CD8-positive, alpha-beta memory T cell (primary cell): ENCODE measurements at regions not wholly inside any gene's neighbourhood (a gene's known extent, or its start where the extent isn't known, plus 50 kb on each side); places are given as distances from the start of the nearest gene placed in this dataset.

Experiments
- CTCF ChIA-PET: fragments of 350-600 bp; sonication (Branson Sonifier 250); formaldehyde crosslinking; loops from one replicate; lab custom pipeline; 2021; ENCODE audit warnings: antibody characterized with exemption; lab: Charles Lee
- POLR2A ChIA-PET: fragments of 350-600 bp; sonication (Branson Sonifier 250); formaldehyde crosslinking; loops from one replicate; lab custom pipeline; 2021; ENCODE audit warnings: antibody characterized with exemption; lab: Charles Lee
- DNase-seq, 5 donors: peaks; one replicate each; pipeline versions ENCODE4 v3.0.0 to v3.0.0-alpha.2; 2020 to 2022; ENCODE audit warnings: mixed read lengths in 1 of 5
- H3K27ac ChIP-seq: one replicate; pipeline ENCODE4 v1.7.0; 2013; ENCODE audit warnings: low read depth, mild to moderate bottlenecking, low read length, moderate library complexity
- H3K27me3 ChIP-seq: 2 replicates; pipeline ENCODE4 v1.7.0; 2013; ENCODE audit warnings: low read length, mild to moderate bottlenecking; ENCODE audit not compliant: insufficient read depth, poor library complexity, severe bottlenecking
- H3K36me3 ChIP-seq: 2 replicates; pipeline ENCODE4 v1.7.0; 2013; ENCODE audit warnings: mild to moderate bottlenecking, low read length, moderate library complexity; ENCODE audit not compliant: insufficient read depth
- H3K4me1 ChIP-seq: 2 replicates; pipeline ENCODE4 v1.7.0; 2013; ENCODE audit warnings: mild to moderate bottlenecking, low read length, moderate library complexity; ENCODE audit not compliant: insufficient read depth
- H3K4me3 ChIP-seq: 2 replicates; pipeline ENCODE4 v1.7.0; 2013; ENCODE audit warnings: mild to moderate bottlenecking, low read length
- H3K9me3 ChIP-seq: 2 replicates; pipeline ENCODE4 v1.7.0; 2013; ENCODE audit warnings: mild to moderate bottlenecking, low read length
- H3K27ac Mint-ChIP-seq, 8 donors: one replicate each; pipeline ENCODE4 v1.8.0; 2020 to 2021; ENCODE audit warnings: mixed read lengths in 8 of 8, mild to moderate bottlenecking in 6 of 8, inconsistent platforms in 3 of 8, moderate library complexity in 3 of 8
- H3K27me3 Mint-ChIP-seq, 2 donors: one replicate each; pipeline ENCODE4 v1.8.0; 2020 to 2021; ENCODE audit warnings: mixed read lengths in 2 of 2, mild to moderate bottlenecking in 1 of 2, moderate library complexity in 1 of 2
- H3K36me3 Mint-ChIP-seq, 3 donors: one replicate each; pipeline ENCODE4 v1.8.0; 2020 to 2021; ENCODE audit warnings: mixed read lengths in 3 of 3, inconsistent platforms in 1 of 3, mild to moderate bottlenecking in 1 of 3
- H3K4me1 Mint-ChIP-seq, 3 donors: one replicate each; pipeline ENCODE4 v1.8.0; 2020 to 2021; ENCODE audit warnings: mixed read lengths in 3 of 3, inconsistent platforms in 1 of 3, mild to moderate bottlenecking in 1 of 3
- H3K4me3 Mint-ChIP-seq, 7 donors: one replicate each; pipeline ENCODE4 v1.8.0; 2020 to 2021; ENCODE audit warnings: mixed read lengths in 7 of 7, mild to moderate bottlenecking in 6 of 7, moderate library complexity in 4 of 7, inconsistent platforms in 2 of 7
- H3K9me3 Mint-ChIP-seq, 5 donors: one replicate each; pipeline ENCODE4 v1.8.0; 2020 to 2022; ENCODE audit warnings: mixed read lengths in 5 of 5, mild to moderate bottlenecking in 3 of 5, moderate library complexity in 2 of 5, inconsistent platforms in 1 of 5

DNA sequence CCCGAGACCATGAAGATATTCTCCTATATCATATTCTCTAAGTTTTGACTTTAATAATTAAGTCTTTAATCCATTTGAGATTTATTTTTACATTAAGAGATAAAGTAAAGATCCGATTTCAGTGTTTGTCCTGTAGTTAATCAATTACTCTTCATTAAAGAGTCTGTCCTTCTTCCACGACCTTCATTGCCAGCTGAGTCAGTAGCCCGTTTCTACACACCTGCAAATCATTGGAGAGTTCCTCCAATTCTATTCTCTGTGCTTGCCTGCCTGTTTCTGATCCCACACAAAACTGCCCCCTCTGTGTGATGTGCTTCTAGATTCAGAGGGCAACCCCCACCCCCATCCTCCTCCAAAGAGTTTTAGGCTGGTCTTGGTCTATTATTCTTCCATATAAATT lies 119.2 kb downstream of the KCNF1 start:
- Histone ChIP-seq H3K27me3 (no peaks in the 10 kb centered on the region), H3K36me3 (no peaks in the 10 kb centered on the region), H3K4me1 (no peaks in the 10 kb centered on the region), H3K27ac (no peak overlapping the region), H3K9me3 (no peaks in the 10 kb centered on the region), H3K4me3 (no peak overlapping the region)
- Mint-ChIP-seq H3K9me3 (peaks cover 8 to 20% (median 12%) of the 10 kb centered on the region in 5 donors), H3K27ac (no peak overlapping the region), H3K4me1 (no peaks in the 10 kb centered on the region), H3K36me3 (peaks cover 0 to 3% (median 0%) of the 10 kb centered on the region in 3 donors), H3K27me3 (peaks cover 4 to 30% of the 10 kb centered on the region in 2 donors), H3K4me3 (no peak overlapping the region)
- CTCF ChIA-PET: interaction anchor here (1.0 kb wide), 1 partner anchor 10 kb away, joined by 4 read pairs; no protein-coding TSS in a partner anchor
- no peak for DNase-seq
- POLR2A ChIA-PET: no interaction called here

DNA sequence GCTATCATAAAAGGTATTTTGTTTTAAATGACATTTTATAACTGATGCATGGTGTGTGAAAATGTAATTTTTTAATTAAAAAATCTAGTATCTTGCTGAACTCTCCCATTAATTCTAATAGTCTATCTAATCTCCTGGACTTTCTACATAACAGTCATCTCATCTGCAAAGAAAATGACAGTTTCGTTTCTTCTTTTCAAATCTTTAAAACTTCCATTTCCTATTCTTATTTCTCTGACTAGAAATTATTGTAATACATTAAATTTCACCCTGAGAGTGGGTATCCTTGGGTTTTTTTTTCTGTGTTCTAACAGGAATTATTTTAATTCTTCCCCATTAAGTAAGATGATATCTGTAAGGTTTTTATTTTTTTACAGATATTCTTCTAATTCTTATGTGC lies 120.1 kb downstream of the KCNF1 start:
- ChIA-PET POLR2A (no interaction called here), CTCF (interaction anchor here (1.0 kb wide), 1 partner anchor 9 kb away, joined by 4 read pairs; no protein-coding TSS in a partner anchor)
- peaks cover 12 to 28% (median 20%) of the 10 kb centered on the region in 5 donors for H3K9me3 Mint-ChIP-seq
- no peaks in the 10 kb centered on the region for H3K4me1 Mint-ChIP-seq
- no peaks in the 10 kb centered on the region for H3K27me3 ChIP-seq
- peaks cover 9 to 40% of the 10 kb centered on the region in 2 donors for H3K27me3 Mint-ChIP-seq
- DNase-seq: no peak
- H3K27ac ChIP-seq: no peak overlapping the region
- no peak overlapping the region for H3K27ac Mint-ChIP-seq
- H3K4me1 ChIP-seq: no peaks in the 10 kb centered on the region
- no peak overlapping the region for H3K4me3 ChIP-seq
- H3K9me3 ChIP-seq: no peaks in the 10 kb centered on the region
- no peaks in the 10 kb centered on the region for H3K36me3 ChIP-seq
- peaks cover 0 to 6% (median 0%) of the 10 kb centered on the region in 3 donors for H3K36me3 Mint-ChIP-seq
- no peak overlapping the region for H3K4me3 Mint-ChIP-seq

DNA sequence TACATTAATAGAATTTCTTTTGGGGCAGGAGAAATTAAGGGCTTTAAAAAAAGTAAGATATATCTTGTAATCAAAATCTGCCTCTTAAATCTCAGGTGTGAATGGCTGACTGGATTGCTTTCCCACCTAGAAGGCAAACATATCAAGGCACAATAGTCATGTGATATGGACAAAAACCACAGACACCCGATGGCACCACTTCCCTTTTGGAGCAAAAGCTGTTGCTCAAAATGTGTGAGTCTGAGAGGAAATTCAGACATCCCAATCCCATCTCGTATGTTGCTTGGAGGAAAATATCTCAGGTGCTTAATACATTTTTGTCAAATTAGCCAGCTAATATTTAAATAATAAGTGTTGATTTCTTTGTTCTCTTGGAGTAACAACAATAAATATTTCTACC lies 120.7 kb downstream of the KCNF1 start:
- H3K4me1 ChIP-seq: no peaks in the 10 kb centered on the region
- H3K36me3 Mint-ChIP-seq: peaks cover 0 to 11% (median 0%) of the 10 kb centered on the region in 3 donors
- H3K27me3 ChIP-seq: no peaks in the 10 kb centered on the region
- ChIA-PET CTCF (no interaction called here), POLR2A (no interaction called here)
- H3K9me3 ChIP-seq: no peaks in the 10 kb centered on the region
- no peaks in the 10 kb centered on the region for H3K36me3 ChIP-seq
- H3K27me3 Mint-ChIP-seq: peaks cover 9 to 45% of the 10 kb centered on the region in 2 donors
- no peak for DNase-seq
- H3K27ac ChIP-seq: no peak overlapping the region
- H3K4me3 ChIP-seq: no peak overlapping the region
- H3K4me3 Mint-ChIP-seq: no peak overlapping the region
- H3K4me1 Mint-ChIP-seq: no peaks in the 10 kb centered on the region
- no peak overlapping the region for H3K27ac Mint-ChIP-seq
- peaks cover 15 to 33% (median 25%) of the 10 kb centered on the region in 5 donors for H3K9me3 Mint-ChIP-seq

DNA sequence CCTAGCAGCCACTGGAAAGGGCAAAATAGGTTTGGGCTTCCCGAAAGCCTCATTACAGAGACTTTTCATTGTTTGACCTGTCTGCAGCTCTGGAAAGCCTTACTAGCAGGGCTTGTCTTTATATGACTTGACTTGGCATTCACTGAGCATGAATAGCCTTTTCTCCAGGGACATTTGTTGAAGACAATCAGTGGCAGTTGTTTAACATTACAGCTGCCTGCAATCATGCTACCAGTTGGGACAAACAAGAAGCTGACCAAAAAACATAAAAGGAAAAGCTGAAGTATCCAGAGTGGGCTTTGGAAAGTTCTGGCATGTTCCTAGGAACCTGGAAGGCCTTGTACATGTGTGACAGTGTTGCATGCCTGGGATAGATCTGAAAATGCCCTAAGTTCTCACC lies 121.4 kb downstream of the KCNF1 start:
- Histone ChIP-seq H3K36me3 (no peaks in the 10 kb centered on the region), H3K4me1 (no peaks in the 10 kb centered on the region), H3K9me3 (no peaks in the 10 kb centered on the region), H3K4me3 (no peak overlapping the region), H3K27me3 (no peaks in the 10 kb centered on the region), H3K27ac (no peak overlapping the region)
- DNase-seq: no peak
- H3K9me3 Mint-ChIP-seq: peaks cover 22 to 40% (median 32%) of the 10 kb centered on the region in 5 donors
- POLR2A ChIA-PET: no interaction called here
- H3K36me3 Mint-ChIP-seq: peaks cover 0 to 14% (median 0%) of the 10 kb centered on the region in 3 donors
- no peak overlapping the region for H3K27ac Mint-ChIP-seq
- CTCF ChIA-PET: no interaction called here
- peaks cover 9 to 50% of the 10 kb centered on the region in 2 donors for H3K27me3 Mint-ChIP-seq
- no peak overlapping the region for H3K4me3 Mint-ChIP-seq
- H3K4me1 Mint-ChIP-seq: no peaks in the 10 kb centered on the region

DNA sequence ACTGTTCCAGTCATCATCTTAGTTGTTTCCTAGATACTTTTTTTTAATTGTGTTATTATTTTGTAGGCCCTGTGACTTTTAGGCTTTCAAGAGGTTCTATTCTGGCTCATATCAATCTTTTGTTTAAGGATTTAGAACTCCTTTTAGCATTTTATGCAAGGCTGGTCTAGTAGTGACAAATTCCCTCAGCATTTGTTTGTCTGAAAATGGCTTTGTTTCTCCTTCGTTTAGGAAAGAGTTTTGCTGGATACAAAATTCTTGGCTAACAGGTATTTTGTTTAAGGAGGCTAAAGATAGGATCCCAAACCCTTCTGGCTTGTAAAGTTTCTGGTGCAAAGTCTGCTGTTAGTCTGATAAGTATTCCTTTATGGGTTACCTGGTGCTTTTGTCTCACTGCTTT lies 116.6 kb upstream of the SLC66A3 start:
- Histone ChIP-seq H3K4me1 (no peaks in the 10 kb centered on the region), H3K27me3 (no peaks in the 10 kb centered on the region), H3K36me3 (no peaks in the 10 kb centered on the region), H3K4me3 (no peak overlapping the region), H3K9me3 (no peaks in the 10 kb centered on the region), H3K27ac (no peak overlapping the region)
- Mint-ChIP-seq H3K9me3 (peaks cover 36 to 52% (median 48%) of the 10 kb centered on the region in 5 donors), H3K4me1 (no peaks in the 10 kb centered on the region), H3K36me3 (peaks cover 0 to 20% (median 0%) of the 10 kb centered on the region in 3 donors), H3K4me3 (no peak overlapping the region), H3K27me3 (peaks cover 13 to 64% of the 10 kb centered on the region in 2 donors), H3K27ac (no peak overlapping the region)
- DNase-seq: no peak
- ChIA-PET POLR2A (no interaction called here), CTCF (no interaction called here)

DNA sequence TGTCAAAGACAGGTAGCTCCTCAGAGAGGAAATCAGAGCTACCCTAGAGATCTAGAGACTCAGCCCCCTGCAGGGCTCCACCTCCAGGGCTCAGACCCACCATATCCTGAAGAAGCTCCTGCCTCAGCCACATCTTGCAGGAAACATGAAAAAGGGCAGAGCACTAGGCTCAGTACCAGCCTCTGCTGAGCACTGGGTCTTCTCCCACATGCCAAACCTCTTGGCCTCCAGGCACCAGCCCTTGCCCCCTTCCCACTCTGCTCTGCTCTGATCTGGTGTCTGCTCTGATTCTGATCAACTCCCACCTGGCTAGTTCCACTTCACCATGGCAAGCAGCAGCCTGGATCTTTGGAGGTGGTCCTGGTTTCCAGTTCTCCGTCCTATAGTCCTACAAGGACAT lies 114.3 kb upstream of the SLC66A3 start:
- no peak for DNase-seq
- Mint-ChIP-seq H3K27ac (no peak overlapping the region), H3K4me3 (no peak overlapping the region), H3K27me3 (peaks cover 18 to 62% of the 10 kb centered on the region in 2 donors), H3K36me3 (peaks cover 0 to 17% (median 0%) of the 10 kb centered on the region in 3 donors), H3K9me3 (peaks cover 29 to 39% (median 38%) of the 10 kb centered on the region in 5 donors), H3K4me1 (no peaks in the 10 kb centered on the region)
- Histone ChIP-seq H3K4me3 (no peak overlapping the region), H3K4me1 (no peaks in the 10 kb centered on the region), H3K9me3 (no peaks in the 10 kb centered on the region), H3K27me3 (no peaks in the 10 kb centered on the region), H3K36me3 (no peaks in the 10 kb centered on the region), H3K27ac (no peak overlapping the region)
- ChIA-PET POLR2A (no interaction called here), CTCF (interaction anchor here (0.8 to 1.4 kb wide), 3 partner anchors 10 to 360 kb away, joined by 3 to 4 read pairs (median 4); a partner anchor contains a TSS)

DNA sequence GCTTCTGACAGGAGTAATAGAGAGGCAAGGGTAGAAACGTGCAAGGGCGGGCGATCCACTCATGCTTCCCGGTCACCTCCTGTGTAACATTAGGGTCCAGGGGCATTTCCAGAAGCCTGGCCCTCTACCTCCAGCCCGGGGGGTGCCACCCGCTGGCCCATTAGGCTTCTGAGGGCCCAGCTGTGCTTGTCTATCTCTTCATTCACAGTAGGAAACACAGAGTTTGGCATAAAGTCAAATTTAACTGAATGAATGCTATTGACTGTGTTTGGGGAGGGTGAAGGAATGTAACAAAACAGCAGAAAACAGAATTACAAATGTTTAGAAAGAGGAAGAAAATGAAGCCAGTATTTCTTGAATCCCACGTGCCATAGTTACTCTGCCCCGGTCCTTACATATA lies 112.4 kb upstream of the SLC66A3 start:
- Histone ChIP-seq H3K36me3 (no peaks in the 10 kb centered on the region), H3K27ac (no peak overlapping the region), H3K9me3 (no peaks in the 10 kb centered on the region), H3K27me3 (no peaks in the 10 kb centered on the region), H3K4me3 (no peak overlapping the region), H3K4me1 (no peaks in the 10 kb centered on the region)
- Mint-ChIP-seq H3K9me3 (peaks cover 18 to 22% (median 21%) of the 10 kb centered on the region in 5 donors), H3K27me3 (peaks cover 12 to 45% of the 10 kb centered on the region in 2 donors), H3K4me1 (no peaks in the 10 kb centered on the region), H3K4me3 (no peak overlapping the region), H3K27ac (no peak overlapping the region), H3K36me3 (peaks cover 0 to 8% (median 0%) of the 10 kb centered on the region in 3 donors)
- CTCF ChIA-PET: no interaction called here
- POLR2A ChIA-PET: no interaction called here
- no peak for DNase-seq

DNA sequence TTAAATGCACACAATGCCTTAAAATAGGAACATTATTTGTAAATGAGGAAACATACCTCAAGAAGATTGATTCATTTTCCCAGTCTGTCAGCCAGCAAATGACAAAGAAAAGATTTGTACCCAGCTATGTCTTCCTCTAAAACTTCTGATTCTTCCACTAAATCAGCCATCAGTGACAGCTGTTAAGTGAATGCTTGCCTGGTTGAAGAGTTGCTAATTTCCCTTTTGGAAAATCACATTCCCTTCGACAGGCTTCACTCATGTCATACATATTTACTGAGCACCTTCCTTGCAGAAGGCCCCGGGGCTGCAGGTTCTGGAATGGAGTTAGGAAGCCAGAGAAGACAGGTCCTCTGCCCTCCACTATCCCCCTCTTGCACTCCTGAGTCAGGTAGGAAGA lies 112.0 kb upstream of the SLC66A3 start:
- H3K27me3 Mint-ChIP-seq: peaks cover 12 to 41% of the 10 kb centered on the region in 2 donors
- DNase-seq: no peak
- ChIA-PET POLR2A (no interaction called here), CTCF (no interaction called here)
- H3K27ac Mint-ChIP-seq: no peak overlapping the region
- no peak overlapping the region for H3K4me3 Mint-ChIP-seq
- H3K4me1 Mint-ChIP-seq: no peaks in the 10 kb centered on the region
- peaks cover 15 to 18% (median 17%) of the 10 kb centered on the region in 5 donors for H3K9me3 Mint-ChIP-seq
- H3K27me3 ChIP-seq: no peaks in the 10 kb centered on the region
- H3K27ac ChIP-seq: no peak overlapping the region
- peaks cover 0 to 5% (median 0%) of the 10 kb centered on the region in 3 donors for H3K36me3 Mint-ChIP-seq
- H3K9me3 ChIP-seq: no peaks in the 10 kb centered on the region
- H3K4me3 ChIP-seq: no peak overlapping the region
- no peaks in the 10 kb centered on the region for H3K4me1 ChIP-seq
- H3K36me3 ChIP-seq: no peaks in the 10 kb centered on the region
